ENCODE measurements at regions not wholly inside any gene's neighbourhood (a gene's known extent, or its start where the extent isn't known, plus 50 kb on each side); places are given as distances from the start of the nearest gene placed in this dataset.

- FAIRE-seq = no peak
Measured at GRCh38 chr4:1462009-1462767, 55.9 kb upstream of the NKX1-1 start.

GRCh38 chr4:1460967-1461868 is 55.0 kb upstream of the NKX1-1 start:
- no peak for FAIRE-seq

- FAIRE-seq = no peak
Measured at GRCh38 chr4:1459722-1460511, 53.7 kb upstream of the NKX1-1 start.

GRCh38 chr4:1459081-1459721 is 53.0 kb upstream of the NKX1-1 start:
- no peak for FAIRE-seq

- no peak for FAIRE-seq
Measured at GRCh38 chr4:1458581-1458980, 52.3 kb upstream of the NKX1-1 start.
